ENCODE measurements at regions not wholly inside any gene's neighbourhood (a gene's known extent, or its start where the extent isn't known, plus 50 kb on each side); places are given as distances from the start of the nearest gene placed in this dataset.
"Not testable (repeated sequence)": the region's sequence is repeated elsewhere in the genome, so short reads cannot be mapped to it uniquely, and the experiment has no call there.

GRCh38 chrX:150212672-150213480 lies 150.2 kb upstream of the MAMLD1 start:
- no peak overlapping the region for H3K27ac Mint-ChIP-seq
- no peaks in the 10 kb centered on the region for H3K9me3 Mint-ChIP-seq
- H3K4me3 Mint-ChIP-seq: no peak overlapping the region
- CTCF ChIA-PET: no interaction called here
- DNase-seq: no peak
- no peaks in the 10 kb centered on the region for H3K36me3 Mint-ChIP-seq (ENCODE audit: low read depth)
- intact Hi-C loops (cut with micrococcal nuclease): no loop called here
- H3K4me1 Mint-ChIP-seq (ENCODE audit: low read depth): no peaks in the 10 kb centered on the region
- no peaks in the 10 kb centered on the region for H3K27me3 Mint-ChIP-seq (ENCODE audit: low read depth)

GRCh38 chrX:150213481-150214030 lies 149.6 kb upstream of the MAMLD1 start:
- H3K4me1 Mint-ChIP-seq (ENCODE audit: low read depth): no peaks in the 10 kb centered on the region
- DNase-seq: no peak
- H3K4me3 Mint-ChIP-seq: no peak overlapping the region
- CTCF ChIA-PET: interaction anchor here (0.5 kb wide), 1 partner anchor 131 kb away, joined by 5 read pairs; no protein-coding TSS in a partner anchor
- intact Hi-C loops (cut with micrococcal nuclease): no loop called here
- no peaks in the 10 kb centered on the region for H3K27me3 Mint-ChIP-seq (ENCODE audit: low read depth)
- no peak overlapping the region for H3K27ac Mint-ChIP-seq
- H3K36me3 Mint-ChIP-seq (ENCODE audit: low read depth): no peaks in the 10 kb centered on the region
- H3K9me3 Mint-ChIP-seq: no peaks in the 10 kb centered on the region

- H3K4me3 Mint-ChIP-seq; H3K27me3 Mint-ChIP-seq (ENCODE audit: low read depth); intact Hi-C loops (cut with micrococcal nuclease); H3K9me3 Mint-ChIP-seq; H3K4me1 Mint-ChIP-seq (ENCODE audit: low read depth); CTCF ChIA-PET; H3K36me3 Mint-ChIP-seq (ENCODE audit: low read depth); DNase-seq; H3K27ac Mint-ChIP-seq: not testable (repeated sequence)
Observed at GRCh38 chrX:150216000-150216399, 147.1 kb upstream of the MAMLD1 start.

GRCh38 chrX:150216716-150217115 lies 146.4 kb upstream of the MAMLD1 start:
- DNase-seq: no peak
- CTCF ChIA-PET: no interaction called here
- H3K9me3 Mint-ChIP-seq: no peaks in the 10 kb centered on the region
- H3K4me1 Mint-ChIP-seq (ENCODE audit: low read depth): no peaks in the 10 kb centered on the region
- no peak overlapping the region for H3K4me3 Mint-ChIP-seq
- H3K36me3 Mint-ChIP-seq (ENCODE audit: low read depth): no peaks in the 10 kb centered on the region
- H3K27me3 Mint-ChIP-seq (ENCODE audit: low read depth): no peaks in the 10 kb centered on the region
- no peak overlapping the region for H3K27ac Mint-ChIP-seq
- intact Hi-C loops (cut with micrococcal nuclease): no loop called here

GRCh38 chrX:150217609-150218008 lies 145.5 kb upstream of the MAMLD1 start:
- intact Hi-C loops (cut with micrococcal nuclease): no loop called here
- no peak overlapping the region for H3K4me3 Mint-ChIP-seq

GRCh38 chrX:150219374-150220185 lies 143.5 kb upstream of the MAMLD1 start:
- Mint-ChIP-seq H3K4me3 (no peak overlapping the region), H3K27ac (no peak overlapping the region), H3K9me3 (no peaks in the 10 kb centered on the region), H3K27me3 (ENCODE audit: low read depth) (no peaks in the 10 kb centered on the region), H3K36me3 (ENCODE audit: low read depth) (no peaks in the 10 kb centered on the region), H3K4me1 (ENCODE audit: low read depth) (no peaks in the 10 kb centered on the region)
- CTCF ChIA-PET: interaction anchor here (0.9 kb wide), 2 partner anchors 20 to 348 kb away, joined by 3 read pairs; no protein-coding TSS in a partner anchor
- intact Hi-C loops (cut with micrococcal nuclease): no loop called here
- no peak for DNase-seq

More at GRCh38 chrX:150217609-150218008, 145.5 kb upstream of the MAMLD1 start:
- no peak overlapping the region for H3K27ac Mint-ChIP-seq
- no peaks in the 10 kb centered on the region for H3K27me3 Mint-ChIP-seq (ENCODE audit: low read depth)
- no peak for DNase-seq
- no peaks in the 10 kb centered on the region for H3K36me3 Mint-ChIP-seq (ENCODE audit: low read depth)
- H3K4me1 Mint-ChIP-seq (ENCODE audit: low read depth): no peaks in the 10 kb centered on the region
- CTCF ChIA-PET: no interaction called here
- no peaks in the 10 kb centered on the region for H3K9me3 Mint-ChIP-seq

GRCh38 chrX:150223176-150224015 lies 139.7 kb upstream of the MAMLD1 start:
- DNase-seq: no peak
- Mint-ChIP-seq H3K9me3 (no peaks in the 10 kb centered on the region), H3K27ac (no peak overlapping the region), H3K27me3 (ENCODE audit: low read depth) (no peaks in the 10 kb centered on the region), H3K4me1 (ENCODE audit: low read depth) (no peaks in the 10 kb centered on the region), H3K36me3 (ENCODE audit: low read depth) (no peaks in the 10 kb centered on the region), H3K4me3 (no peak overlapping the region)
- CTCF ChIA-PET: no interaction called here
- intact Hi-C loops (cut with micrococcal nuclease): no loop called here

- no peak for DNase-seq
- Mint-ChIP-seq H3K27me3 (ENCODE audit: low read depth) (no peaks in the 10 kb centered on the region), H3K4me3 (no peak overlapping the region), H3K27ac (no peak overlapping the region), H3K36me3 (ENCODE audit: low read depth) (no peaks in the 10 kb centered on the region), H3K9me3 (no peaks in the 10 kb centered on the region), H3K4me1 (ENCODE audit: low read depth) (no peaks in the 10 kb centered on the region)
- CTCF ChIA-PET: no interaction called here
- intact Hi-C loops (cut with micrococcal nuclease): no loop called here
Observed at GRCh38 chrX:150224676-150225075, 138.4 kb upstream of the MAMLD1 start.

- no peaks in the 10 kb centered on the region for H3K4me1 Mint-ChIP-seq (ENCODE audit: low read depth)
Observed at GRCh38 chrX:150225266-150225665, 137.9 kb upstream of the MAMLD1 start.

GRCh38 chrX:150225756-150226155 lies 137.4 kb upstream of the MAMLD1 start:
- Mint-ChIP-seq H3K36me3 (ENCODE audit: low read depth) (no peaks in the 10 kb centered on the region), H3K9me3 (no peaks in the 10 kb centered on the region), H3K27me3 (ENCODE audit: low read depth) (no peaks in the 10 kb centered on the region), H3K4me1 (ENCODE audit: low read depth) (no peaks in the 10 kb centered on the region), H3K27ac (no peak overlapping the region), H3K4me3 (no peak overlapping the region)
- intact Hi-C loops (cut with micrococcal nuclease): no loop called here
- DNase-seq: no peak
- CTCF ChIA-PET: no interaction called here

More at GRCh38 chrX:150225266-150225665, 137.9 kb upstream of the MAMLD1 start:
- no peaks in the 10 kb centered on the region for H3K36me3 Mint-ChIP-seq (ENCODE audit: low read depth)
- H3K9me3 Mint-ChIP-seq: no peaks in the 10 kb centered on the region
- H3K27ac Mint-ChIP-seq: no peak overlapping the region
- intact Hi-C loops (cut with micrococcal nuclease): no loop called here
- no peaks in the 10 kb centered on the region for H3K27me3 Mint-ChIP-seq (ENCODE audit: low read depth)
- no peak overlapping the region for H3K4me3 Mint-ChIP-seq
- CTCF ChIA-PET: no interaction called here
- DNase-seq: no peak

GRCh38 chrX:150226223-150226965 lies 136.7 kb upstream of the MAMLD1 start:
- CTCF ChIA-PET: no interaction called here
- H3K27me3 Mint-ChIP-seq (ENCODE audit: low read depth): no peaks in the 10 kb centered on the region
- no peak overlapping the region for H3K4me3 Mint-ChIP-seq

More at GRCh38 chrX:150226223-150226965, 136.7 kb upstream of the MAMLD1 start:
- Mint-ChIP-seq H3K27ac (no peak overlapping the region), H3K4me1 (ENCODE audit: low read depth) (no peaks in the 10 kb centered on the region), H3K36me3 (ENCODE audit: low read depth) (no peaks in the 10 kb centered on the region), H3K9me3 (no peaks in the 10 kb centered on the region)
- intact Hi-C loops (cut with micrococcal nuclease): no loop called here
- no peak for DNase-seq
